ENCODE measurements at regions not wholly inside any gene's neighbourhood (a gene's known extent, or its start where the extent isn't known, plus 50 kb on each side); places are given as distances from the start of the nearest gene placed in this dataset.
A peak's percentile ranks its signal among the peaks of the same experiment; 100 is the strongest.
"Not testable (repeated sequence)": the region's sequence is repeated elsewhere in the genome, so short reads cannot be mapped to it uniquely, and the experiment has no call there.

- TF ChIP-seq MAX (IDR thresholded peaks at IDR 0.05; ENCODE audit: low read depth, low read length) (no peak), MYC (IDR thresholded peaks at IDR 0.05; ENCODE audit: low read depth, low read length) (no peak), POLR2A (IDR thresholded peaks at IDR 0.05; ENCODE audit: extremely low read depth, insufficient read length) (no peak)
- DNase-seq (ENCODE audit: low read depth), result peak; percentile 21
- no peak overlapping the region for H3K4me3 ChIP-seq (ENCODE audit: low read depth, low read length)
These were observed 145.9 kb upstream of the CITED2 start for GRCh38 chr6:139520321-139520768.

DNA sequence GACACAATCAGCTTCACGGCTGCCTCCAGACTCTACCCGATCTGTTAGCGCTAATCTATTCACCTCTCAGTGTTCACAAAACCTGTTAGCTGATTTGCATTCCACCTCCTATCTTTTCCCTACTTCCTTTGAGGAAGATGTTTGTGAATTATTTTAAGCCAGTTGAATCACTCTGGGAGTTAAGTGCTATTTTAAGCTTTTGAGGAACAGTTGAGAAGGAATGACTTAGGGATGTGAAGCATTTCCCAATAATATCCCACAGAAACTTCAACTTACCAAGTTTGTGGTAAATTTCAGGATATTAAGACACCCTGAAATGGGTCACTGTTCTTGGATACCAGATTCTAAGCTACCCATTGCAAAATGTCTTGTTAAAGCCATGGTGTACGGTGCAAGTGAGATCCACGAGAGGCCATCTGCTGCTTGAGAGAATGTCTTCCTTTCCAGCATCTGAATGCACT, 145.2 kb upstream of the CITED2 start:
- TF ChIP-seq POLR2A (IDR thresholded peaks at IDR 0.05; ENCODE audit: extremely low read depth, insufficient read length) (no peak), MAX (IDR thresholded peaks at IDR 0.05; ENCODE audit: low read depth, low read length) (no peak), MYC (IDR thresholded peaks at IDR 0.05; ENCODE audit: low read depth, low read length) (no peak)
- TF ChIP-seq, protein P1, sequence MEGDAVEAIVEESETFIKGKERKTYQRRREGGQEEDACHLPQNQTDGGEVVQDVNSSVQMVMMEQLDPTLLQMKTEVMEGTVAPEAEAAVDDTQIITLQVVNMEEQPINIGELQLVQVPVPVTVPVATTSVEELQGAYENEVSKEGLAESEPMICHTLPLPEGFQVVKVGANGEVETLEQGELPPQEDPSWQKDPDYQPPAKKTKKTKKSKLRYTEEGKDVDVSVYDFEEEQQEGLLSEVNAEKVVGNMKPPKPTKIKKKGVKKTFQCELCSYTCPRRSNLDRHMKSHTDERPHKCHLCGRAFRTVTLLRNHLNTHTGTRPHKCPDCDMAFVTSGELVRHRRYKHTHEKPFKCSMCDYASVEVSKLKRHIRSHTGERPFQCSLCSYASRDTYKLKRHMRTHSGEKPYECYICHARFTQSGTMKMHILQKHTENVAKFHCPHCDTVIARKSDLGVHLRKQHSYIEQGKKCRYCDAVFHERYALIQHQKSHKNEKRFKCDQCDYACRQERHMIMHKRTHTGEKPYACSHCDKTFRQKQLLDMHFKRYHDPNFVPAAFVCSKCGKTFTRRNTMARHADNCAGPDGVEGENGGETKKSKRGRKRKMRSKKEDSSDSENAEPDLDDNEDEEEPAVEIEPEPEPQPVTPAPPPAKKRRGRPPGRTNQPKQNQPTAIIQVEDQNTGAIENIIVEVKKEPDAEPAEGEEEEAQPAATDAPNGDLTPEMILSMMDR (IDR thresholded peaks at IDR 0.05; ENCODE audit: low read depth, low read length), result no peak
- no peak overlapping the region for H3K4me3 ChIP-seq (ENCODE audit: low read depth, low read length)
- peak; percentile 20 for DNase-seq (ENCODE audit: low read depth)

- no peak for DNase-seq (ENCODE audit: low read depth)
- no peak overlapping the region for H3K4me3 ChIP-seq (ENCODE audit: low read depth, low read length)
- TF ChIP-seq MYC (IDR thresholded peaks at IDR 0.05; ENCODE audit: low read depth, low read length), result no peak
- no peak for TF ChIP-seq MAX (IDR thresholded peaks at IDR 0.05; ENCODE audit: low read depth, low read length)
- no peak for TF ChIP-seq POLR2A (IDR thresholded peaks at IDR 0.05; ENCODE audit: extremely low read depth, insufficient read length)
- TF ChIP-seq, protein P1 (IDR thresholded peaks at IDR 0.05; ENCODE audit: low read depth, low read length), result no peak
These were observed 144.6 kb upstream of the CITED2 start for GRCh38 chr6:139519097-139519496.

GRCh38 chr6:139518556-139519091, 144.2 kb upstream of the CITED2 start:
- no peak overlapping the region for H3K4me3 ChIP-seq (ENCODE audit: low read depth, low read length)
- DNase-seq (ENCODE audit: low read depth), result no peak
- no peak for TF ChIP-seq POLR2A (IDR thresholded peaks at IDR 0.05; ENCODE audit: extremely low read depth, insufficient read length)
- TF ChIP-seq MYC (IDR thresholded peaks at IDR 0.05; ENCODE audit: low read depth, low read length), result no peak
- TF ChIP-seq, protein P1 (IDR thresholded peaks at IDR 0.05; ENCODE audit: low read depth, low read length), result no peak
- TF ChIP-seq MAX (IDR thresholded peaks at IDR 0.05; ENCODE audit: low read depth, low read length), result no peak

DNA sequence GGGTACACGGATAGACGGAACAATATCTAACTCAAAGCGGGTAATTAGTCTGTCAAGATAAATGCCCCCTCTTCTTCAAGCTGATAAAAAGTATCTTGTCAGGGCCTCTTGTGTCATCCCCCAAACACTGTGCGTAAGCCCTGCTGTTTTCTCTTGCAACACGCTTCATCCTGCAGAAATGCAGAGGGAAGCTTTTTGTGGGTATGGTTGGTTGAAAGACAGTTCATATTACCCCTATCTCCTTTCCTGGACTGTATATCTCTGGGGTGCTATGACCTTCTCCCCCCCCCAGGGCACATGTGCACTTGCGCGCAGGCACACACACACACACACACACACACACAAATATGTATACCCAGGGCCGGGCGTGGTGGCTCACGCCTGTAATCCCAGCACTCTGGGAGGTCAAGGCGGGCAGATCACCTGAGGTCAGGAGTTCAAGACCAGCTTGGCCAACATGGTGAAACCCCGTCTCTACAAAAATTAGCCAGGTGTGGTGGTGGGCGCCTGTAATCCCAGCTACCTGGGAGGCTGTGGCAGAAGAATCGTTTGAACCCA, 143.6 kb upstream of the CITED2 start:
- DNase-seq (ENCODE audit: low read depth), result peak; percentile 83
- H3K4me3 ChIP-seq (ENCODE audit: low read depth, low read length), result not testable (repeated sequence)

GRCh38 chr6:139515511-139515910, 141.1 kb upstream of the CITED2 start:
- TF ChIP-seq POLR2A (IDR thresholded peaks at IDR 0.05; ENCODE audit: extremely low read depth, insufficient read length), result no peak
- TF ChIP-seq, protein P1 (IDR thresholded peaks at IDR 0.05; ENCODE audit: low read depth, low read length), result no peak
- no peak for TF ChIP-seq MAX (IDR thresholded peaks at IDR 0.05; ENCODE audit: low read depth, low read length)
- no peak for TF ChIP-seq MYC (IDR thresholded peaks at IDR 0.05; ENCODE audit: low read depth, low read length)
- DNase-seq (ENCODE audit: low read depth), result no peak
- H3K4me3 ChIP-seq (ENCODE audit: low read depth, low read length), result no peak overlapping the region
